ENCODE measurements at regions not wholly inside any gene's neighbourhood (a gene's known extent, or its start where the extent isn't known, plus 50 kb on each side); places are given as distances from the start of the nearest gene placed in this dataset.
"Not testable (repeated sequence)": the region's sequence is repeated elsewhere in the genome, so short reads cannot be mapped to it uniquely, and the experiment has no call there.

DNA sequence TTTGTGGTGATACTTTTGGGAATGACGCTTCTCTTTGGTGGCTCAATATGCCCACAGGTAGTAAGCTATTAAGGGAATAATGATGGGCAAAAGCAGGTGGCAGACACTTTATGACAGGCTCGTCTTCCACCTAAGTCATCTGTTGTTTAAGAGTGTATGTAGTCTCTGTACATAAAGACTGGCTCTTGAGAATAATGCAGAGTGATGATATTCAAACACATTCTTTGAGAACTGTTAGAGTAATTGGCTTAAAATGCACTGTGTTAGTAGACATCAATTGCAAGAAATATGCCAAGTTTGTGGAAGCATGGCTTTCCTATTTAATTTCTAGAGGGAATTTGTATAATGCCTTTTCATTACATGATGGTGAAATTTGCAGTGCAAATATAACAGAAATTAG, 694.8 kb upstream of the MIS18BP1 start:
- no peak for DNase-seq (ENCODE audit: low read depth)
- TF ChIP-seq, protein P1, sequence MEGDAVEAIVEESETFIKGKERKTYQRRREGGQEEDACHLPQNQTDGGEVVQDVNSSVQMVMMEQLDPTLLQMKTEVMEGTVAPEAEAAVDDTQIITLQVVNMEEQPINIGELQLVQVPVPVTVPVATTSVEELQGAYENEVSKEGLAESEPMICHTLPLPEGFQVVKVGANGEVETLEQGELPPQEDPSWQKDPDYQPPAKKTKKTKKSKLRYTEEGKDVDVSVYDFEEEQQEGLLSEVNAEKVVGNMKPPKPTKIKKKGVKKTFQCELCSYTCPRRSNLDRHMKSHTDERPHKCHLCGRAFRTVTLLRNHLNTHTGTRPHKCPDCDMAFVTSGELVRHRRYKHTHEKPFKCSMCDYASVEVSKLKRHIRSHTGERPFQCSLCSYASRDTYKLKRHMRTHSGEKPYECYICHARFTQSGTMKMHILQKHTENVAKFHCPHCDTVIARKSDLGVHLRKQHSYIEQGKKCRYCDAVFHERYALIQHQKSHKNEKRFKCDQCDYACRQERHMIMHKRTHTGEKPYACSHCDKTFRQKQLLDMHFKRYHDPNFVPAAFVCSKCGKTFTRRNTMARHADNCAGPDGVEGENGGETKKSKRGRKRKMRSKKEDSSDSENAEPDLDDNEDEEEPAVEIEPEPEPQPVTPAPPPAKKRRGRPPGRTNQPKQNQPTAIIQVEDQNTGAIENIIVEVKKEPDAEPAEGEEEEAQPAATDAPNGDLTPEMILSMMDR (conservative IDR thresholded peaks at IDR 0.05; ENCODE audit: control insufficient read depth, insufficient read depth, low read depth, low read length) = no peak
- H3K4me3 ChIP-seq (ENCODE audit: control insufficient read depth, low read depth, low read length) = no peak overlapping the region

DNA sequence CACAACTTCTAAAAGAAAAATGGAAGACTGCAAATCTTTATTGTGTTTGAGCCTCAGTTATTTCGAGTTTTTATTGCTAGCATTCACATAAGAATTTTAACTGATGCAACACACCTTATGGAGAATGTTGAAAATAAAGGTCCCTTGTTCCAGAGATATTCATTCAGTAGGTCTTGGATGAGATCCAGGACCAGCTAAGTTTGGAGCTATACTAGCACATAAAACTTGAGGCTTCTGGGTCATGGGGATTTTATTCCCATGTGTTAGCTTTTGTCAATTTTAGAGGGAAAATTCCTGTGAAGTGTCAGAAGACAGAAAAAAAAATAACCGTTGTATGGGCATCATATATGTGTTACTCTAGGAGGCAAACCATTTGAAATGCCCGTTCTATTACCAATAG, 693.2 kb upstream of the MIS18BP1 start:
- H3K4me3 ChIP-seq (ENCODE audit: control insufficient read depth, low read depth, low read length) = no peak overlapping the region
- DNase-seq (ENCODE audit: low read depth) = no peak
- TF ChIP-seq, protein P1 (conservative IDR thresholded peaks at IDR 0.05; ENCODE audit: control insufficient read depth, insufficient read depth, low read depth, low read length) = no peak

DNA sequence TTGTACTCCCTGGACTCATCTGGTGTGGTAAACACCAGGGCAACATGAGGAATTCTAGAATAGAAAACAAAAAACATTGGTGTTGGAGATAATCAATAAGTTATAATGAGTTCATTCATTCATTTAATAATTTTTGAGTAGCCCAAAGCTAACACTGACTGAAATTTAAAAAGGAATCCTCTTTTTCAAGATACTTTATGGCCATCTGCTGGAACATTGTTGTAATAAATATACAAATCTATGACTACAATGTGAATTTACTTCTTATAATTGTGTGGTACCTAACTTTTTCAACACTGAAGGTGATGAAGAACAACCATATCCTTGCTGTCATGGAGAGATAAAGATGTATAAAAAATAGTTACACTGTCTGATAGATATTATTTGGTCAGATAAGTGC, 687.3 kb upstream of the MIS18BP1 start:
- DNase-seq (ENCODE audit: low read depth) = no peak
- no peak overlapping the region for H3K4me3 ChIP-seq (ENCODE audit: control insufficient read depth, low read depth, low read length)
- TF ChIP-seq, protein P1 (conservative IDR thresholded peaks at IDR 0.05; ENCODE audit: control insufficient read depth, insufficient read depth, low read depth, low read length) = no peak

DNA sequence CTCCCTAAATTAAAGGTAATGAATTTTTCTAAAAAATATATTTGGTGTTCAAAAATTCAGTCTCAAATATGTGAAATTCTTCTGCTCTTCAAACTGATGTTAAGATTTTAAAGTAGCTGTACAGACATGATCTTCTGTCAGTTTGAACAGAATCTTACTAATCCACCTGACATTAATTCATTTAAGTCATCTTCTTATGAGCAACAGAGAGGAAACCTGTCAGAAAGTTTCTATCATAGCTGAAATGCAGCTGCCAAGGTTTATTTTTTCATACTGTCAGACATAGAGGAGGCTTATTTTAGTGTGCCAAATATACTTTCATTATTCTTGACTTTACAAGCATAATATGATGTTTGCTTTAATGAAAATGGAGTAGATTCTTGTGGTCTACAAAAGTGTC, 686.6 kb upstream of the MIS18BP1 start:
- H3K4me3 ChIP-seq (ENCODE audit: control insufficient read depth, low read depth, low read length) = no peak overlapping the region
- TF ChIP-seq, protein P1 (conservative IDR thresholded peaks at IDR 0.05; ENCODE audit: control insufficient read depth, insufficient read depth, low read depth, low read length) = no peak
- no peak for DNase-seq (ENCODE audit: low read depth)

DNA sequence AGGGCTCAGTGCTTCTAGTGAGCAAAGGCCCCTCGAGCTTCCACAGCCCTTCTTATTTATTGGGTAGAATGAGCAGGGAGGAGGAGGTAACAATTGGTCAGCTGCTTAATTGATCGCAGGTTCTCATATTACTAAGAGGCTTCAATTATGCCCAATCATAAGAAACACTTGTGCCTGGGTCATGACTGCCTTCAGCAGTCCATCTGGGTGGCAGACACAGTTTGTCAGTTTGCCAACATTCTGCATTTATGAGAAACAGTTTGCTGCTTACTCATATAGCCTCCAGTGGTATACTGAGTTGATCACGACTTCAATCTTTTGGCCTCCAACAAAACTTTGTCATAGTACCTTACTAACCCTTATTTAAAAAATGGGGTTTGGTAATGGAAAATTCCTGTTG, 667.0 kb upstream of the MIS18BP1 start:
- not testable (repeated sequence) for H3K4me3 ChIP-seq (ENCODE audit: control insufficient read depth, low read depth, low read length); DNase-seq (ENCODE audit: low read depth)

DNA sequence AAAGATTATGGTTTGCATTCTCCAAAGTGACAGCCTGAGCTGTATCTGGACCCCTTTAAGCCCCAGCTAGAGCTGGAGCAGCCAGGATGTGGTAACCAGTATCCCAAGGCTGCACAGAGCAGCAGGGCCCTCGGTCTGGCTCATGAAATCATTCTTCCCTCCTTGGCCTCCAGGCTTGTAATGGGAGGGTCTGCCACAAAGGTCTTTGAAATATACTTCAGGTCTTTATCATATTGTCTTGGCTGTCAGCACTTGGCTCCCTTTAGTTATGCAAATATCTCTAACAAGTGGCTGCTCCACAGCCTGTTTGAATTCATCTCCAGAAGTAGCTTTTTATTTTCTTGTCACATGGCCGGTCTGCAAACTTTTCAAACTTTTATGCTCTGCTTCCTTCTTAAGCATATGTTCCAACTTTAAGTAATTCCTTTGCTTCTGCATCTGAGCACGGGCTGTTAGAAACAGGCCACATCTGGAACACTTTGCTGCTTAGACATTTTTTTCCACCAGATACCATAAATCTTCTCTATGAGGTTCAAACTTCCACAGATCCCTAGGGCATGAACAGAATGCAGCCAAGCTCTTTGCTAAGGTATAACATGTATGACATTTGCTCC, 663.4 kb upstream of the MIS18BP1 start:
- no peak overlapping the region for H3K4me3 ChIP-seq (ENCODE audit: control insufficient read depth, low read depth, low read length)
- TF ChIP-seq, protein P1 (conservative IDR thresholded peaks at IDR 0.05; ENCODE audit: control insufficient read depth, insufficient read depth, low read depth, low read length) = no peak

DNA sequence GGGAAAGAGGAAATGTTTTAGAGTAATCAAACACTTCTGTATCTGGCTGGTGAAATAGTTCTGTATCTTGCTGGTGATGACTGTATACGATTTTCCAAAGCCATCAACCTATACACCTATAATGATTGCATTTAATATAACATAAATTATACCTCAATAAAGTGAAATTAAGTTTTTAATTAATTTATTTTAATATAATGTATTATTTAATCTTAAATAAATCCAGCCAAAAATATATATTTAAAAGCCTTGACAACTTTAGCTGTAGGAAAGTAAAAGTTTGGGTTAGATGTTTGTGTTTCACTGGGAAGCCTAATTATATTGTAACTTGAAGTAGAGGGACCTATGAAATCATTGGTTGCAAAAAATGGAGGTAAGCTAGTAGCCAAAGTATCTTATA, 654.8 kb upstream of the MIS18BP1 start:
- H3K4me3 ChIP-seq (ENCODE audit: control insufficient read depth, low read depth, low read length) = no peak overlapping the region
- TF ChIP-seq, protein P1 (conservative IDR thresholded peaks at IDR 0.05; ENCODE audit: control insufficient read depth, insufficient read depth, low read depth, low read length) = no peak
- no peak for DNase-seq (ENCODE audit: low read depth)

More for the DNA sequence above, 663.4 kb upstream of the MIS18BP1 start:
- no peak for DNase-seq (ENCODE audit: low read depth)

All from fibroblast of mammary gland (primary cell).